T-helper 1 cell treated with Interleukin-12 subunit alpha and Interleukin-12 subunit beta and Interleukin-4 antibody, amounts not matched to agents 30 ng/mL and 1 ng/mL, for 36 hours (primary cell): ENCODE measurements at regions not wholly inside any gene's neighbourhood (a gene's known extent, or its start where the extent isn't known, plus 50 kb on each side); places are given as distances from the start of the nearest gene placed in this dataset.

ENCODE experiments used
- intact Hi-C: fragments of 100-400 bp; cut with micrococcal nuclease; formaldehyde crosslinking; loops from one replicate; pipeline ENCODE4 v1.15.1; 2024

- intact Hi-C loops, result no loop called here
Measured at GRCh38 chr4:10335050-10335449, 122.2 kb downstream of the ZNF518B start.

GRCh38 chr4:10334506-10335028 lies 122.7 kb downstream of the ZNF518B start:
- intact Hi-C loops, result no loop called here

- intact Hi-C loops, result no loop called here
Measured at GRCh38 chr4:10333942-10334341, 123.3 kb downstream of the ZNF518B start.

- intact Hi-C loops, result no loop called here
Measured at GRCh38 chr4:10326075-10326474, 131.2 kb downstream of the ZNF518B start.

- intact Hi-C loops, result no loop called here
Measured at GRCh38 chr4:10321931-10322330, 135.3 kb downstream of the ZNF518B start.

GRCh38 chr4:10320130-10320529 lies 137.1 kb downstream of the ZNF518B start:
- intact Hi-C loops, result no loop called here

GRCh38 chr4:10317345-10317744 lies 139.9 kb downstream of the ZNF518B start:
- intact Hi-C loops, result no loop called here

- intact Hi-C loops, result no loop called here
Measured at GRCh38 chr4:10316851-10317250, 140.4 kb downstream of the ZNF518B start.

- intact Hi-C loops, result no loop called here
Measured at GRCh38 chr4:10315638-10316037, 141.6 kb downstream of the ZNF518B start.

- intact Hi-C loops, result no loop called here
Measured at GRCh38 chr4:10312568-10312967, 144.7 kb downstream of the ZNF518B start.

GRCh38 chr4:10311939-10312338 lies 145.3 kb downstream of the ZNF518B start:
- intact Hi-C loops, result no loop called here

- intact Hi-C loops, result no loop called here
Measured at GRCh38 chr4:10305816-10306215, 151.4 kb downstream of the ZNF518B start.

GRCh38 chr4:10303291-10303690 lies 153.9 kb downstream of the ZNF518B start:
- intact Hi-C loops, result no loop called here

- intact Hi-C loops, result no loop called here
Measured at GRCh38 chr4:10302096-10302495, 155.1 kb downstream of the ZNF518B start.

- intact Hi-C loops, result no loop called here
Measured at GRCh38 chr4:10299601-10300000, 157.6 kb downstream of the ZNF518B start.

- intact Hi-C loops, result no loop called here
Measured at GRCh38 chr4:10298681-10299080, 158.5 kb downstream of the ZNF518B start.

GRCh38 chr4:10296730-10297129 lies 160.5 kb downstream of the ZNF518B start:
- intact Hi-C loops, result no loop called here

- intact Hi-C loops, result no loop called here
Measured at GRCh38 chr4:10295301-10295700, 161.9 kb downstream of the ZNF518B start.

- intact Hi-C loops, result no loop called here
Measured at GRCh38 chr4:10289538-10289906, 167.7 kb downstream of the ZNF518B start.

- intact Hi-C loops, result no loop called here
Measured at GRCh38 chr4:10288830-10289537, 168.2 kb downstream of the ZNF518B start.

GRCh38 chr4:10285028-10285427 lies 168.4 kb upstream of the WDR1 start:
- intact Hi-C loops, result no loop called here

GRCh38 chr4:10283761-10284160 lies 167.2 kb upstream of the WDR1 start:
- intact Hi-C loops, result no loop called here

- intact Hi-C loops, result no loop called here
Measured at GRCh38 chr4:10281996-10282395, 165.4 kb upstream of the WDR1 start.
